ENCODE measurements at regions not wholly inside any gene's neighbourhood (a gene's known extent, or its start where the extent isn't known, plus 50 kb on each side); places are given as distances from the start of the nearest gene placed in this dataset.

DNA sequence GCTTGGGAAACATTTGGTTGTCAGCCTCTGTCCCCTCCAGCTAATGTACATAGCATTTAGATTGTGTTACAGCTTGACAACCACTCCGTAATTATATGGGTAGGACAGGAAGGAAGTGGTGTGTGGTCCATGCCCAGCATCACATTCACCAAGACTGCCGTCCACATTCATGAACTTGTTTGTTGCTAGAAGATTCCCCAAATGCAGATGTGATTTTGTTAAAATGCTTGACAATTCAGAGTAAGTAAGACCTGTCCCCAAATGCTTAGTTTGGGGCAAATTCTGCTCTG is 1482.7 kb downstream of the TBC1D22A start:
- TF ChIP-seq POLR2A (IDR thresholded peaks at IDR 0.05; ENCODE audit: low read depth, low read length) (no peak), POLR2AphosphoS5 (IDR thresholded peaks at IDR 0.05; ENCODE audit: low read depth, low read length) (no peak)

Measured in GM12891 (cell line).